Caco-2 (cell line): ENCODE measurements at regions not wholly inside any gene's neighbourhood (a gene's known extent, or its start where the extent isn't known, plus 50 kb on each side); places are given as distances from the start of the nearest gene placed in this dataset.

Experiments
- BruUV-seq: library from RNA; stranded (reverse); fragments of 400-500 nt; replicated peaks from 2 replicates; lab custom pipeline; 2021; lab: Mats Ljungman, UMichigan
- CTCF ChIA-PET: fragments of 300-600 bp; sonication (Branson Sonifier 250); formaldehyde crosslinking; loops from one replicate; lab custom pipeline; 2022; ENCODE audit warnings: antibody characterized with exemption; lab: Charles Lee
- POLR2A ChIA-PET: fragments of 300-600 bp; sonication (Branson Sonifier 250); formaldehyde crosslinking; loops from one replicate; lab custom pipeline; 2022; ENCODE audit warnings: antibody characterized with exemption; lab: Charles Lee
- DNase-seq, 2 experiments: peaks; one replicate each; pipeline versions ENCODE4 v3.0.0 to v3.0.0-alpha.2; 2020 to 2022
- H3K27me3 ChIP-seq: replicated peaks from 2 replicates; pipeline ENCODE4 v1.6.0; 2011; ENCODE audit warnings: low read length; ENCODE audit not compliant: control insufficient read depth, insufficient read depth
- H3K36me3 ChIP-seq: 2 replicates; pipeline ENCODE4 v1.5.1; 2011; ENCODE audit warnings: low read length; ENCODE audit not compliant: control insufficient read depth, insufficient read depth
- H3K4me1 ChIP-seq: fragments of 250-450 bp; sonication (Bioruptor Pico); 2 replicates; pipeline ENCODE4 v1.5.1; 2020; ENCODE audit warnings: mild to moderate bottlenecking
- H3K4me3 ChIP-seq: 2 replicates; pipeline ENCODE4 v1.5.1; 2011; ENCODE audit warnings: low read depth, mild to moderate bottlenecking, control low read depth, low read length
- H3K9me3 ChIP-seq: fragments of 250-450 bp; sonication (Bioruptor Pico); 2 replicates; pipeline ENCODE4 v1.5.1; 2020; ENCODE audit warnings: mild to moderate bottlenecking, moderate library complexity
- H3K27ac Mint-ChIP-seq: one replicate; pipeline ENCODE4 v1.8.0; 2022; ENCODE audit warnings: mixed read lengths; ENCODE audit not compliant: unreplicated experiment
- H3K27me3 Mint-ChIP-seq: one replicate; pipeline ENCODE4 v1.8.0; 2022; ENCODE audit warnings: mixed read lengths; ENCODE audit not compliant: insufficient read depth, unreplicated experiment
- H3K36me3 Mint-ChIP-seq: one replicate; pipeline ENCODE4 v1.8.0; 2022; ENCODE audit warnings: mild to moderate bottlenecking, mixed read lengths; ENCODE audit not compliant: insufficient read depth, unreplicated experiment
- H3K4me1 Mint-ChIP-seq: one replicate; pipeline ENCODE4 v1.8.0; 2022; ENCODE audit warnings: low read depth, mixed read lengths; ENCODE audit not compliant: unreplicated experiment
- H3K4me3 Mint-ChIP-seq: one replicate; pipeline ENCODE4 v1.8.0; 2022; ENCODE audit warnings: mild to moderate bottlenecking, moderate library complexity, mixed read lengths; ENCODE audit not compliant: unreplicated experiment
- H3K9me3 Mint-ChIP-seq: one replicate; pipeline ENCODE4 v1.8.0; 2022; ENCODE audit warnings: mixed read lengths; ENCODE audit not compliant: unreplicated experiment
- CTCF ChIP-seq, 2 experiments: fragments of 200-600 bp in 1 of 2; IDR thresholded peaks; 1 replicate in 1 of 2; 2 replicates in 1 of 2; pipeline versions ENCODE4 v1.5.1 to v1.8.0; 2011 to 2022; ENCODE audit warnings: antibody characterized with exemption in 1 of 2, control low read depth in 1 of 2, inconsistent platforms in 1 of 2, low read depth in 1 of 2, low read length in 1 of 2, mild to moderate bottlenecking in 1 of 2, moderate library complexity in 1 of 2; ENCODE audit not compliant: insufficient read depth in 1 of 2, severe bottlenecking in 1 of 2, unreplicated experiment in 1 of 2
- intact Hi-C: fragments of 100-400 bp; cut with micrococcal nuclease; formaldehyde crosslinking; loops from one replicate; pipeline ENCODE4 v1.10.0; 2022; ENCODE audit not compliant: unreplicated experiment

- intact Hi-C loops = no loop called here
- Mint-ChIP-seq H3K36me3 (no peaks in the 10 kb centered on the region), H3K9me3 (peaks cover 28% of the 10 kb centered on the region), H3K4me1 (no peaks in the 10 kb centered on the region), H3K27ac (no peak overlapping the region), H3K4me3 (no peak overlapping the region), H3K27me3 (peaks cover 6% of the 10 kb centered on the region)
- TF ChIP-seq CTCF (IDR thresholded peaks at IDR 0.05; ENCODE audit: insufficient read depth in 1 of 2, low read depth in 1 of 2, low read length in 1 of 2, severe bottlenecking in 1 of 2, unreplicated experiment in 1 of 2) = no peak
- H3K9me3 ChIP-seq = no peaks in the 10 kb centered on the region; the same call in 1 of the 2 replicates
- H3K4me3 ChIP-seq = no peak overlapping the region
- no peaks in the 10 kb centered on the region for H3K27me3 ChIP-seq
- no TSS peak for BruUV-seq
- H3K4me1 ChIP-seq = no peaks in the 10 kb centered on the region
- no peak for DNase-seq
- POLR2A ChIA-PET = no interaction called here
- H3K36me3 ChIP-seq = no peaks in the 10 kb centered on the region
- CTCF ChIA-PET = no interaction called here
Observed at GRCh38 chr3:107035176-107035575, 342.1 kb upstream of the CCDC54 start.

- H3K9me3 ChIP-seq = no peaks in the 10 kb centered on the region
- no peak for TF ChIP-seq CTCF (IDR thresholded peaks at IDR 0.05; ENCODE audit: insufficient read depth in 1 of 2, low read depth in 1 of 2, low read length in 1 of 2, severe bottlenecking in 1 of 2, unreplicated experiment in 1 of 2)
- Mint-ChIP-seq H3K4me3 (no peak overlapping the region), H3K36me3 (no peaks in the 10 kb centered on the region), H3K27ac (no peak overlapping the region), H3K9me3 (no peaks in the 10 kb centered on the region), H3K27me3 (no peaks in the 10 kb centered on the region), H3K4me1 (no peaks in the 10 kb centered on the region)
- intact Hi-C loops = no loop called here
- H3K36me3 ChIP-seq = no peaks in the 10 kb centered on the region
- no peak overlapping the region for H3K4me3 ChIP-seq
- DNase-seq = no peak
- no peaks in the 10 kb centered on the region for H3K27me3 ChIP-seq
- ChIA-PET CTCF (no interaction called here), POLR2A (no interaction called here)
- no TSS peak for BruUV-seq
- no peaks in the 10 kb centered on the region for H3K4me1 ChIP-seq
Observed at GRCh38 chr3:107044677-107045076, 332.6 kb upstream of the CCDC54 start.

GRCh38 chr3:107045791-107046190 is 331.4 kb upstream of the CCDC54 start:
- no peaks in the 10 kb centered on the region for H3K4me1 Mint-ChIP-seq
- H3K27ac Mint-ChIP-seq = no peak overlapping the region
- Histone ChIP-seq H3K36me3 (no peaks in the 10 kb centered on the region), H3K27me3 (no peaks in the 10 kb centered on the region), H3K4me1 (no peaks in the 10 kb centered on the region), H3K9me3 (no peaks in the 10 kb centered on the region), H3K4me3 (no peak overlapping the region)
- POLR2A ChIA-PET = no interaction called here
- BruUV-seq = no TSS peak
- CTCF ChIA-PET = no interaction called here
- intact Hi-C loops = no loop called here
- H3K9me3 Mint-ChIP-seq = no peaks in the 10 kb centered on the region
- H3K36me3 Mint-ChIP-seq = no peaks in the 10 kb centered on the region
- no peaks in the 10 kb centered on the region for H3K27me3 Mint-ChIP-seq
- DNase-seq = no peak
- no peak for TF ChIP-seq CTCF (IDR thresholded peaks at IDR 0.05; ENCODE audit: insufficient read depth in 1 of 2, low read depth in 1 of 2, low read length in 1 of 2, severe bottlenecking in 1 of 2, unreplicated experiment in 1 of 2)
- H3K4me3 Mint-ChIP-seq = no peak overlapping the region
